ENCODE measurements at regions not wholly inside any gene's neighbourhood (a gene's known extent, or its start where the extent isn't known, plus 50 kb on each side); places are given as distances from the start of the nearest gene placed in this dataset.

- DNase-seq: no peak
Measured at GRCh38 chr10:28781296-28781695, 104.0 kb downstream of the BAMBI start.

GRCh38 chr10:28783087-28783486 is 105.8 kb downstream of the BAMBI start:
- no peak for DNase-seq

GRCh38 chr10:28785018-28785417 is 107.7 kb downstream of the BAMBI start:
- DNase-seq: no peak

GRCh38 chr10:28788252-28788651 is 110.9 kb downstream of the BAMBI start:
- DNase-seq: no peak

- peak in 46 of 56 donors; percentile 5 to 89 (median 47) for DNase-seq
Measured at GRCh38 chr10:28788762-28789161, 111.4 kb downstream of the BAMBI start.

- DNase-seq: peak in 3 of 56 donors; percentile 13 to 18 (median 16)
Measured at GRCh38 chr10:28790146-28790545, 112.8 kb downstream of the BAMBI start.

GRCh38 chr10:28793482-28793881 is 116.2 kb downstream of the BAMBI start:
- no peak for DNase-seq

GRCh38 chr10:28794986-28795385 is 117.7 kb downstream of the BAMBI start:
- no peak for DNase-seq

- DNase-seq: peak in 4 of 56 donors; percentile 4 to 33 (median 15)
Measured at GRCh38 chr10:28796606-28797512, 119.5 kb downstream of the BAMBI start.

GRCh38 chr10:28797904-28798371 is 120.6 kb downstream of the BAMBI start:
- no peak for DNase-seq

GRCh38 chr10:28798428-28798955 is 121.2 kb downstream of the BAMBI start:
- DNase-seq: no peak

- no peak for DNase-seq
Measured at GRCh38 chr10:28798964-28799363, 121.6 kb downstream of the BAMBI start.

- DNase-seq: no peak
Measured at GRCh38 chr10:28800144-28800543, 122.8 kb downstream of the BAMBI start.

GRCh38 chr10:28801247-28801646 is 123.9 kb downstream of the BAMBI start:
- DNase-seq: no peak

- no peak for DNase-seq
Measured at GRCh38 chr10:28801869-28802268, 124.5 kb downstream of the BAMBI start.

- DNase-seq: no peak
Measured at GRCh38 chr10:28805390-28805789, 128.1 kb downstream of the BAMBI start.

GRCh38 chr10:28806488-28806941 is 129.2 kb downstream of the BAMBI start:
- DNase-seq: no peak

GRCh38 chr10:28806951-28807759 is 129.8 kb downstream of the BAMBI start:
- no peak for DNase-seq

- no peak for DNase-seq
Measured at GRCh38 chr10:28807760-28808613, 130.7 kb downstream of the BAMBI start.

- no peak for DNase-seq
Measured at GRCh38 chr10:28808693-28809092, 131.4 kb downstream of the BAMBI start.
